ENCODE measurements at regions not wholly inside any gene's neighbourhood (a gene's known extent, or its start where the extent isn't known, plus 50 kb on each side); places are given as distances from the start of the nearest gene placed in this dataset.

- Histone ChIP-seq H3K36me3 (ENCODE audit: control insufficient read depth, insufficient read depth, low read length) (no peaks in the 10 kb centered on the region), H3K27me3 (ENCODE audit: control insufficient read depth, insufficient read depth, low read length) (no peaks in the 10 kb centered on the region), H3K4me3 (ENCODE audit: low read depth, low read length) (no peak overlapping the region)
- DNase-seq (ENCODE audit: low read depth): no peak
- no peak for TF ChIP-seq CTCF (IDR thresholded peaks at IDR 0.05; ENCODE audit: insufficient read depth, low read length, poor library complexity, severe bottlenecking)
These were observed 507.1 kb downstream of the CENPC start for GRCh38 chr4:67038228-67038566.

DNA sequence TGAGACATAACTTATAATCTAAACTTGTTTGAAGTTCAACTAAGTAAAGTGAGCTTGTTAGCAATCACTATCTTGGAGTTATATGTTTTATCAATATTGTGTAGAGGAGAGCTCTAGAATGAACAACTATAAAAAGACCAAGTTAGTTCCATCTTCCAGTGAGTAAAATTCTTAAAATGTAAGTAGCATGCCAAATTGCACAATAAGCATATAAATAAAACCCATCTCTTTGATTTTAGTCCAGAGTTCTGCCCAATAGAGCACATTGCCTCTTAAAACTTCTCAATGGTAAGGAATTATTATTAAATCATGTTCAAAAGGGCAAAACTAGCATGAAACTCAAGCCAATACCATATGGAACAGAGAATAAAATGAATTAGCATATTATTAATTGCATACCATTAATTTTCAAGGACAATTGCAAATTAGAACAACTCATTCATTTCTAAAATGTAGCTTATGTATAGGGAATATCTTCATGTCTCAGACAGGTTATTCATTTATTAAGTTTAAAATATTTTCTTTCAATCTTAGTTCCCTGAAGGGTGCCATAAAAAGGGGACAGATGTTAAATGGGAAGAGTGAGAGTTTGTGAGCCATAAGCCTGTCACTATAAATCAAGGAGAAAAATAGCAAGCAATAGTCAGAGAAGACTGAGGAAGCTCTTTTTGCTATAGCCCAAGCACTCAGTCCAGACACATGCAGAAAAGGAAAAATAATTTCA, 507.6 kb downstream of the CENPC start:
- Histone ChIP-seq H3K27me3 (ENCODE audit: control insufficient read depth, insufficient read depth, low read length) (no peaks in the 10 kb centered on the region), H3K36me3 (ENCODE audit: control insufficient read depth, insufficient read depth, low read length) (no peaks in the 10 kb centered on the region), H3K4me3 (ENCODE audit: low read depth, low read length) (no peak overlapping the region)
- no peak for DNase-seq (ENCODE audit: low read depth)
- TF ChIP-seq CTCF (IDR thresholded peaks at IDR 0.05; ENCODE audit: insufficient read depth, low read length, poor library complexity, severe bottlenecking): no peak

DNA sequence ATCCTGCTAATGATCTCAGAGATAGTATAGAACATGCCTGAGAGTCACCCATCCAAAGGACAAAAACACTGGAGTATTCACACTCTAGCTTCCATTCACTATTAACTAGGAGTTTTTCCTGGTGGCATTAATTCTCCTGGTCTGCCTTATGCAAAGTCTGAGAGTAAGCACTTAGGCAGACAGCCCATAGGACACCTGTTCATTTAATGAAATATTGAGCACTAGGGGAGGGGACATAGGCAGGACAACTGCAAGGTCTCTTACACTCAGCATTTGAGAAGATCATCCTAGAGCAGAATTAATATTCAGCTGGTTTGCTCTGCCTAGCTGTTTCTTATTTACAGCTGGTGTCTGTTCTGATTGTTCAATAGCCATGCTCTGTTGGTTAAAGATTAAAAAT, 508.5 kb downstream of the CENPC start:
- Histone ChIP-seq H3K36me3 (ENCODE audit: control insufficient read depth, insufficient read depth, low read length) (no peaks in the 10 kb centered on the region), H3K4me3 (ENCODE audit: low read depth, low read length) (no peak overlapping the region), H3K27me3 (ENCODE audit: control insufficient read depth, insufficient read depth, low read length) (no peaks in the 10 kb centered on the region)
- no peak for DNase-seq (ENCODE audit: low read depth)
- TF ChIP-seq CTCF (IDR thresholded peaks at IDR 0.05; ENCODE audit: insufficient read depth, low read length, poor library complexity, severe bottlenecking): no peak

- no peak for DNase-seq (ENCODE audit: low read depth)
- no peaks in the 10 kb centered on the region for H3K36me3 ChIP-seq (ENCODE audit: control insufficient read depth, insufficient read depth, low read length)
- TF ChIP-seq CTCF (IDR thresholded peaks at IDR 0.05; ENCODE audit: insufficient read depth, low read length, poor library complexity, severe bottlenecking): no peak
- H3K4me3 ChIP-seq (ENCODE audit: low read depth, low read length): no peak overlapping the region
- no peaks in the 10 kb centered on the region for H3K27me3 ChIP-seq (ENCODE audit: control insufficient read depth, insufficient read depth, low read length)
These were observed 509.3 kb downstream of the CENPC start for GRCh38 chr4:67035986-67036385.

GRCh38 chr4:67035501-67035900, 509.8 kb downstream of the CENPC start:
- Histone ChIP-seq H3K27me3 (ENCODE audit: control insufficient read depth, insufficient read depth, low read length) (no peaks in the 10 kb centered on the region), H3K36me3 (ENCODE audit: control insufficient read depth, insufficient read depth, low read length) (no peaks in the 10 kb centered on the region), H3K4me3 (ENCODE audit: low read depth, low read length) (no peak overlapping the region)
- no peak for TF ChIP-seq CTCF (IDR thresholded peaks at IDR 0.05; ENCODE audit: insufficient read depth, low read length, poor library complexity, severe bottlenecking)
- peak; percentile 53 for DNase-seq (ENCODE audit: low read depth)

GRCh38 chr4:67030636-67031035, 514.7 kb downstream of the CENPC start:
- TF ChIP-seq CTCF (IDR thresholded peaks at IDR 0.05; ENCODE audit: insufficient read depth, low read length, poor library complexity, severe bottlenecking): no peak
- H3K27me3 ChIP-seq (ENCODE audit: control insufficient read depth, insufficient read depth, low read length): no peaks in the 10 kb centered on the region

More at GRCh38 chr4:67030636-67031035, 514.7 kb downstream of the CENPC start:
- Histone ChIP-seq H3K36me3 (ENCODE audit: control insufficient read depth, insufficient read depth, low read length) (no peaks in the 10 kb centered on the region), H3K4me3 (ENCODE audit: low read depth, low read length) (no peak overlapping the region)
- no peak for DNase-seq (ENCODE audit: low read depth)
